SH-SY5Y (cell line): ENCODE measurements at regions not wholly inside any gene's neighbourhood (a gene's known extent, or its start where the extent isn't known, plus 50 kb on each side); places are given as distances from the start of the nearest gene placed in this dataset.

Experiments
- GATA2 ChIP-seq: IDR thresholded peaks from 2 replicates; pipeline ENCODE4 v1.6.1; 2011; ENCODE audit warnings: mild to moderate bottlenecking, low read depth, low read length
- GATA3 ChIP-seq: IDR thresholded peaks from 2 replicates; pipeline ENCODE4 v1.6.1; 2011; ENCODE audit warnings: low read depth, mild to moderate bottlenecking, low read length, moderate library complexity

DNA sequence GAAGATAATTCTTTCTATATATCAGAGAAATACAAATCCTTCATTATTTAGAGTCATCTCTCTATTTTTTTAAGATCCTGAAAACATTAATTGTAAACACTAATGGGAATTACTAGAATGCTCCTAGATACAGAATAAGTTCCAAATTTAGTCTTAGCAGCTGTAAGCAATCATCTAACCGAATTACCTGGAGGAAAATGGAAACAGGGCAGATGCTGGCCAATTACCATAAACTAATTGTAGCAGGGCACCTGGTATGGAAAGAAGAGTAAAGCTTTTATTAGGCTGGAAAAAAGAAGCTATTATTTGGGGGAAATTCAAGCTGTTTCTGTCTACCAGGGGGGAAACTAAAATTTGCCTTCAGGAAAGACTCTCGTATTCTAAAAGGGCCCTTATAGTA is 257.5 kb downstream of the MMUT start:
- TF ChIP-seq GATA2 (no peak), GATA3 (no peak)

GRCh38 chr6:49202924-49203536 is 260.0 kb downstream of the MMUT start:
- TF ChIP-seq GATA3, result no peak
- TF ChIP-seq GATA2, result no peak

- TF ChIP-seq GATA2 (no peak), GATA3 (no peak)
Measured at GRCh38 chr6:49198015-49198414, 265.0 kb downstream of the MMUT start.

- TF ChIP-seq GATA3, result no peak
- no peak for TF ChIP-seq GATA2
Measured at GRCh38 chr6:49155316-49155715, 307.7 kb downstream of the MMUT start.

GRCh38 chr6:49151957-49152356 is 311.1 kb downstream of the MMUT start:
- no peak for TF ChIP-seq GATA2

DNA sequence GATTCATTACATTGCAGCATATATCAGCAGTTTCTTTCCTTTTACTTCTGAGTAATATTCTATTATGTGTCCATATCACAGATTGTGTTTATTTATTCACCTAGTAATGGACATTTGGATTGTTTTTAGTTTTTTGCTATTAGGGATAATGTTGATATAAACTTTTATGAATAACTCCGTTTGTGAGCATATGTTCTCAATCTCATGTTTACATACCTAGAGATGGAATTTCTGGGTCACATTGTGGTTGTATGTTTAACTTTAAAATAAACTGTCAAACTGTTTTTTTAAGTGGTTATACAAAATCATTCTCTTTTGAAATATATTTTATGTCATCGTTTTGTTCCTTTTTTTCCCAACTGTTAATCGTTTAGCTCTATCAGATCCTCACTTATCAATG is 311.6 kb downstream of the MMUT start:
- TF ChIP-seq GATA2 (no peak), GATA3 (no peak)

- TF ChIP-seq GATA3 (no peak), GATA2 (no peak)
Measured at GRCh38 chr6:49151033-49151432, 312.0 kb downstream of the MMUT start.

GRCh38 chr6:49145280-49145679 is 317.8 kb downstream of the MMUT start:
- TF ChIP-seq GATA3 (no peak), GATA2 (no peak)

DNA sequence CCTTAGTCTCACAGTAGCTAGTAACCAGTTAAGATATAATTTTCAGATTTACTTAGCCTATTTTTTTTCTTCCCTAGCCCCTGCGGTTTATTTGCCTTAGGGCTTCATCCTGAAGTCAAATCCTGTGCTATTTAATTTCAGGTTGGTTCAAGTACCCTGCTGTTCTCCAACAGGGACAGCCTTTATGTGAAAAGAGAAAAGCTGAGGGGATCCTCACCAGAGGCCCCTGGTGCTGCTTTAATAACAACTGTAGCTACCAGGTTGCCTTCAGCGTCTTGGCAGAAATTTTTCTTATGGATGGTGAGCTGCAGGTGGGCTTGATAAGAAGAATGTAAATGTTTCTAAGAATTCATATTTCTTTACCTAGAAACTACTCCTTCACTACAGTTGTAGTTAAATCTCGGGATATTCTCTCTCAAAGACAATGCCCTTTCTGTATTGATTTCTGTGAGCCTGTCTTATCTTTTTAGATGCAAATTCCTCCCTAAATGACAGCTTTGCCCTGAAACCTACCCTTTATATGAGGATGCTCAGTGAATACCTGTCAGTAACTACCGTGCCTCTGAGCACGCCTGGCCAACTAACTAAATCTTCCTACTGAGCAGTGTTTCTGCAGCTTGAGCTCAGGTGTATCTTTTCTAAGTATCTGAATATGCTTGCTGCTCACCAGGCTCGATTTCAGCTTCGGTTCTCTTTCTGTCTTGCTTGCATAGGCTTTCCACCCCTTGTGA is 320.5 kb downstream of the MMUT start:
- TF ChIP-seq GATA2 (no peak), GATA3 (no peak)

- TF ChIP-seq GATA2 (no peak), GATA3 (no peak)
Measured at GRCh38 chr6:49121970-49122369, 341.1 kb downstream of the MMUT start.

- no peak for TF ChIP-seq GATA2
Measured at GRCh38 chr6:49118478-49118877, 344.6 kb downstream of the MMUT start.

- TF ChIP-seq GATA2, result no peak
Measured at GRCh38 chr6:49110916-49111315, 352.1 kb downstream of the MMUT start.

- TF ChIP-seq GATA3 (no peak), GATA2 (no peak)
Measured at GRCh38 chr6:49097116-49097515, 365.9 kb downstream of the MMUT start.

DNA sequence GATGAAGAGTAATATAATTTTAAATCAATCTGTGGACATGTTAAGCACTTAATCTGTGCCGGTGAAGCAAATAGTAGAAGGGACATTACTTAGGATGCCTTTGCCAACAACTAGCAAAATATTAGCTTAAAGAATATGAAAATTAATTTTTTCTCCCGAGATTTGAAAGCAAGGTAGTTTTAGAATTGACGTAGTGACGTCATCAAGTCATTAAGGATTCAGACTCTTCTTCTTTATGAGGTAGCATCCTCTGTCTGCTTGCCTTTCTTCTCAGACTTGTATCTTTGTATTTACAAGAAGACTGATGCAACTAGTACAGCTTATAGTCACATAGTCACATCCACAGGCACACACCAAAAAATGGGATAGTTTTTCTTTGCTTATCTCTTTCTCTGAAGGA is 374.4 kb downstream of the MMUT start:
- TF ChIP-seq GATA2, result no peak
- TF ChIP-seq GATA3, result no peak

DNA sequence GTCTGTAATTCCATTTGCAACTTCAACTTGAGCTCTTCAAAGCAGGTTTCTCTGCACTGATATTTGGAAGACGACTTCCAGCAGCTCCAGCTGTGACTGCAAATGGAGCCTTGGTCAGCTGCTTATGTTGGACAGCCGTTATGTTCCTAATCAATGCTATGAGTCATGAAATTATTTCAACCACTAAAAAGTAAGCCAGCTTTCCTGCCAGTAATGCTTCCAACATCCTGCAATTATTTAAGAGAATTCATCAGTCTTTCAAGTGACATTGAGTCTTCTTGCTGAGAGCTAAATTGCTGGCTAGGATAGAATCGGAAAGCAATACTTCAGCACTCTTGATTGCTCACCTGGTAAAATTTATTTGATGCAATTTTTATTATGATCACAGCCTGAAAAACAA is 375.7 kb downstream of the MMUT start:
- TF ChIP-seq GATA3, result no peak

DNA sequence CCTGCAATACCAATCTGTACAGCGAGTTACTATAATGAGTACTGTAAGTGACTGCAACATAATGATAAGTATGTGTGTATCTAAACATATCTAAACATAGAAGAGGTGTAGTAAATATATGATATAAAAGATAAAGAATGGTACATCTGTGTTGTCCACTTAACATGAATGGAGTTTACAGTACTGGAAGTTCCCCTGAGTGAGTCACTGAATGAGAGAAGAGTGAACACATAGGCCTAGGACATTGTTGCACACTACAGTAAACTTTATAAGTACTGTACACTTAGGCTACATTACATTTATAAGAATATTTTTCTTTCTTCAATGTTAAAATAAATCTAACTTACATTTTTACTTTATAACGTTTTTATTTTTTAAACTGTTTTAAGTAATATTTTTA is 380.4 kb downstream of the MMUT start:
- no peak for TF ChIP-seq GATA3

DNA sequence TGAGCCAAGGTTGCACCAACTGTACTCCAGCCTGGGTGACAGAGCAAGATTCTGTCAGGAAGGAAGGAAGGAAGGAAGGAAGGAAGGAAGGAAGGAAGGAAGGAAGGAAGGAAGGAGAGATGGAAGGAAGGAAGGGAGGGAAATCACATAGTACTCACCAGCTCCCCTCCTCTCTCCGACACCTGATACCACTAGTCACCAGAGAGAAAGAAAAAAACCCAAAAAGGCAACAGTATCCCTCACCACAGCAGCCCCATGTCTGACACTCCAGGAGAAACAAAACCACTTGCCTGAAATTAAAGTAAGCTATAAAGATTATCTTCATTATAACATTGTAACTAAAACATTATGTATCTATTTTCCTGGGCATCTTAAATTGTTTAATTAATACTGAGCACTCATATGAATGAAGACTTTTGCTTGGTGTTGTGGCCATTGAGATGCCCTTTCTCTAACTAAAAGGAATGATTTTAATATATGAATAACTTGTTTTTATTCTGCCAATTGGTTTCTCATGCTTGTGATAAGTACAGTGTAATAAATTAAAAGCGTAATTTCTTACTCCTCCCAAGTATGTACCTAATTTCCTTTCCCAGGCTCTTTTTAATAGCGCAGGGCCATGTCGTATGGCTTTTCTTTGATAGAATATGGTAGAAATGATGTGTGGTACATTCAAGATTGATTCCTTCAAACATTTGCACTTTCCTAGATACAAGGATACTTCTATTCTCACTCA is 390.0 kb downstream of the MMUT start:
- TF ChIP-seq GATA2 (no peak), GATA3 (no peak)
